ENCODE measurements at regions not wholly inside any gene's neighbourhood (a gene's known extent, or its start where the extent isn't known, plus 50 kb on each side); places are given as distances from the start of the nearest gene placed in this dataset.

DNA sequence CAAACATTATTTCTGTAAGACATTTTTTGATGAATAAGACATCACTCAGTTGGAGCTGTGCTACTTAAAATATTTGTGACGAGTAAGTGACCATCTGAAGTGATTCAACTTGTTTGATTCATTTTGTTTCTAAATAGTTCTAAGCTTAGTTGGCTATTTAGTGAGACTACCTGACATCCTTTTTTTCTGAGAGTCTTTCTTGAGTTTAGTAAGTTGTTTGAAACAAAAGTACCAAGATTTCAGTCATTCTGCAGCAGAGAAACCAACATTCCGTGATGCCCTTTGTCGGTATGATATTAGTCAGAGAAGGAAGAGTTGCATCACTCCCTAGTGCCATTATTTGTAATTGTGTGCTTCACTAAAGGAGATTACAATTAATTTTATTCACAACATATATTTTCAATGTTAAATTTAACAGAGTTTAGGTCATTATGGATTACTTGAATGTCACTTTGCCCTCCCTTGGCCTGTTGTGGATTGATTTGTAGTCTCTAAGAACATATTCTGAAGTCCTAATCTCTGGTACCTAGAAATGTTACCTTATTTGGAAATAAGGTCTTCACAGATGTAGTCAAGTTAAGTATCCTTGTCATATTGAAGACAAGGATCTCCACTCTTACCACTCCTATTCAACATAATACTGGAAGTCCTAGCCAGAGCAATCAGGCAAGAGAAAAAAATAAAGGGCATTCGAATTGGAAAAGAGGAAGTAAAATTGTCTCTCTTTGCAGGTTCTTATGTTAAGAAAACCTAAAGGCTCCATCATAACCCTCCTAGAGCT lies 212.2 kb downstream of the PCSK1 start:
- no peaks in the 10 kb centered on the region for H3K9me3 Mint-ChIP-seq
- H3K36me3 Mint-ChIP-seq (ENCODE audit: low read depth) = no peaks in the 10 kb centered on the region
- H3K4me1 Mint-ChIP-seq = no peaks in the 10 kb centered on the region
- CTCF ChIA-PET = no interaction called here
- H3K27ac Mint-ChIP-seq = no peak overlapping the region
- ATAC-seq (ENCODE audit: low read depth) (no peak), DNase-seq (no peak)
- POLR2A ChIA-PET = no interaction called here
- no peaks in the 10 kb centered on the region for H3K27me3 Mint-ChIP-seq
- H3K4me3 Mint-ChIP-seq = no peak overlapping the region
- TF ChIP-seq, protein P1, sequence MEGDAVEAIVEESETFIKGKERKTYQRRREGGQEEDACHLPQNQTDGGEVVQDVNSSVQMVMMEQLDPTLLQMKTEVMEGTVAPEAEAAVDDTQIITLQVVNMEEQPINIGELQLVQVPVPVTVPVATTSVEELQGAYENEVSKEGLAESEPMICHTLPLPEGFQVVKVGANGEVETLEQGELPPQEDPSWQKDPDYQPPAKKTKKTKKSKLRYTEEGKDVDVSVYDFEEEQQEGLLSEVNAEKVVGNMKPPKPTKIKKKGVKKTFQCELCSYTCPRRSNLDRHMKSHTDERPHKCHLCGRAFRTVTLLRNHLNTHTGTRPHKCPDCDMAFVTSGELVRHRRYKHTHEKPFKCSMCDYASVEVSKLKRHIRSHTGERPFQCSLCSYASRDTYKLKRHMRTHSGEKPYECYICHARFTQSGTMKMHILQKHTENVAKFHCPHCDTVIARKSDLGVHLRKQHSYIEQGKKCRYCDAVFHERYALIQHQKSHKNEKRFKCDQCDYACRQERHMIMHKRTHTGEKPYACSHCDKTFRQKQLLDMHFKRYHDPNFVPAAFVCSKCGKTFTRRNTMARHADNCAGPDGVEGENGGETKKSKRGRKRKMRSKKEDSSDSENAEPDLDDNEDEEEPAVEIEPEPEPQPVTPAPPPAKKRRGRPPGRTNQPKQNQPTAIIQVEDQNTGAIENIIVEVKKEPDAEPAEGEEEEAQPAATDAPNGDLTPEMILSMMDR (IDR thresholded peaks at IDR 0.05) = no peak
- intact Hi-C loops (cut with micrococcal nuclease) = no loop called here

DNA sequence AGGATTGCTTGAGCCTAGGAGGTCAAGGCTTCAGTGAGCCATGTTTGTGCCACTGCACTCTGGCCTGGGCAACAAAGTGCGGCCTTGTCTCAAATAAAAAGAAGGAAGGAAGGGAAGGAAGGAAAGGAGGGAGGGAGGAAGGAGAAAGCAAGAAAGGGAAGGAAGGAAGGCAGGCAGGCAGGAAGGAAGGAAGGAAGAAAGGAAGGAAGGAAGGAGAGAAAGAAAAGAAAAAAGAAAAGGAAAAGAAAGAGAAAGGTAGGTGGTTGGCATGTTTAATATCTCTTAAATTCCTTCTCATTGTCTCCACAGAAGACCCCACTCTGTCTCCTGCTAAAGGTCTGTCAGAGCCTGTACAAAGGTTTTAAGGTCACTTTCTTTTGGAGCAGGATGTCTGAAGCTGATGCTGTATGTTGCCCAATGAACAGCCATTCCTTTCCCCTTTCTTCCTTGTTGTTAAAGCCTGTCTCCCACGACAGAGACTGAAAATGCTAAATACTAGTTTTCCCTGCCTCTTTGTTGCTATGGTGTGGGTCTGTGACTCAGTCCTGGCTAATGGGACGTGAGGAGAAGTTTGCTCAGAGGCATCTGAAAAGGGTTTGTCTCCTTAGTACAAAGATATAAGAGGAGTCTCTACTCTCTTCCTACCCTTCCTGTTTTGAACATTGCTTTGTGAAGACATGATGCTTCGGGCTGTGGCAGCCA lies 213.3 kb downstream of the PCSK1 start:
- Mint-ChIP-seq H3K36me3 (ENCODE audit: low read depth) (no peaks in the 10 kb centered on the region), H3K27me3 (no peaks in the 10 kb centered on the region), H3K4me1 (no peaks in the 10 kb centered on the region), H3K27ac (no peak overlapping the region), H3K4me3 (no peak overlapping the region), H3K9me3 (no peaks in the 10 kb centered on the region)
- ATAC-seq (ENCODE audit: low read depth) (no peak), DNase-seq (no peak)
- CTCF ChIA-PET = no interaction called here
- TF ChIP-seq, protein P1 (IDR thresholded peaks at IDR 0.05) = no peak
- intact Hi-C loops (cut with micrococcal nuclease) = no loop called here
- POLR2A ChIA-PET = no interaction called here

DNA sequence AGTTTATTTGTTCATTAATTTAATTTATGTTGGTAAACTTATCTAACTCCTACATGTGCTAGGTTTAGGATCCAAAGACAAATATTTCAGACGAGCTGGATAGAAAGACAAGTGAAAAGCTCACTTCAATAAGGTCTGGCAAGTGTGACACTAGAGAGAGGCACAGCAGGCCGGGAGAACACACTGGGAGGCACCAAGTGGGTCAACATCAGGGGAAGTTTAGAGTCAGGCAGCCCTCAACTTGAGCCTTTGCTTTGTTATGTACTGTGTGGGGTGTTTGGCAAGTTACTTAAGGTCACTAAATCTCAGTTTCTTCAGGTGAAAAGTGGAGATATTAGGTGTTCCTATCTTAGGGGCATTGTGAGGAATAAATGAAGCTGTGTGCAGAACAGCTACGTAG lies 214.4 kb downstream of the PCSK1 start:
- Mint-ChIP-seq H3K27me3 (no peaks in the 10 kb centered on the region), H3K9me3 (no peaks in the 10 kb centered on the region), H3K27ac (no peak overlapping the region), H3K36me3 (ENCODE audit: low read depth) (no peaks in the 10 kb centered on the region), H3K4me3 (no peak overlapping the region), H3K4me1 (no peaks in the 10 kb centered on the region)
- DNase-seq (no peak), ATAC-seq (ENCODE audit: low read depth) (no peak)
- CTCF ChIA-PET = no interaction called here
- POLR2A ChIA-PET = no interaction called here
- TF ChIP-seq, protein P1 (IDR thresholded peaks at IDR 0.05) = no peak
- intact Hi-C loops (cut with micrococcal nuclease) = no loop called here

DNA sequence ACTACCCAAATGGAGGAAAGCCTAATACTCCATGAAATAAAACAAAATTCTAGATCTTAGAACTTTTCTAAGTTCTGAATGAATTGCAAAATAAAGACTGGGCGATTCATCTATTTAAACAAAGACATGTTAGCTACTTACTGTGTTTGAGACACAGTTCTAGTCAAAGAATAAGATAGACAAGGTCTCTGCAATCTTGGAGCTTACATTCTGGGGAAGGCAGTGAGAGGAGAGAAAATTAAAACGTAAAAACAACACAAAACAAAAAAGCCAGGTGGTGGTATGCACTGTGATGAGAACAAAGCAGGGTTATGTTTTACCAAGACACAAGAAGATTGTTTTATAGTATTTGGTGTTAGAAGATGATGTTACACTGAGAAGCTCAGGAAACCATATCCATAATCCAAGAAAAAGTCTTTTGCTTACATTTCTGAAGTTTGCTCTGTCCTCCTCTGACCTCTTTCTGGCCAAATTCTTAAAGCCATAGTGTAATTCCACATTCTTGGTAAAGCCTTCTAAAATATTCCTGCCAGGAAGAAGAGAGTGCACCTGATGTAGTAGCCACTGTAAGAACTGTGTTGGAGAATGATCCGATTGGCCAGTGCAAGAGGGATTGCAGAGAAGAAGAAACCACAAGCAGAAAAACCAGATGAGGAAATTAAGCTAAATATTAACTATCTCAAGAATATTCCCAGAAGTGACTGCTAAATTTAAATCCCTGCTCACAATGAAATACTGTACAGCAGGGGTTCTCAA lies 218.4 kb downstream of the PCSK1 start:
- Mint-ChIP-seq H3K4me3 (no peak overlapping the region), H3K9me3 (peaks cover 4% of the 10 kb centered on the region)

More for the DNA sequence above, 218.4 kb downstream of the PCSK1 start:
- CTCF ChIA-PET = no interaction called here
- ATAC-seq (ENCODE audit: low read depth) (no peak), DNase-seq (no peak)
- Mint-ChIP-seq H3K36me3 (ENCODE audit: low read depth) (no peaks in the 10 kb centered on the region), H3K27me3 (peaks cover 1% of the 10 kb centered on the region), H3K27ac (no peak overlapping the region), H3K4me1 (no peaks in the 10 kb centered on the region)
- intact Hi-C loops (cut with micrococcal nuclease) = no loop called here
- TF ChIP-seq, protein P1 (IDR thresholded peaks at IDR 0.05) = no peak
- POLR2A ChIA-PET = interaction anchor here (0.6 kb wide), 1 partner anchor 169 kb away, joined by 4 read pairs; no protein-coding TSS in a partner anchor
